GM18507 (cell line): ENCODE measurements at regions not wholly inside any gene's neighbourhood (a gene's known extent, or its start where the extent isn't known, plus 50 kb on each side); places are given as distances from the start of the nearest gene placed in this dataset.

Experiments used
- DNase-seq: peaks from one replicate; pipeline ENCODE4 v3.0.0; 2011; ENCODE audit warnings: low read depth; ENCODE audit not compliant: insufficient read length; ENCODE audit errors: extremely low spot score
- FAIRE-seq: peaks from 2 replicates; lab custom pipeline; 2011; peaks lifted over from hg19 to GRCh38; lab: Jason Lieb, UNC

- DNase-seq (no peak), FAIRE-seq (no peak)
Observed at GRCh38 chr3:127366383-127366782, 78.5 kb upstream of the PRR20G start.

DNA sequence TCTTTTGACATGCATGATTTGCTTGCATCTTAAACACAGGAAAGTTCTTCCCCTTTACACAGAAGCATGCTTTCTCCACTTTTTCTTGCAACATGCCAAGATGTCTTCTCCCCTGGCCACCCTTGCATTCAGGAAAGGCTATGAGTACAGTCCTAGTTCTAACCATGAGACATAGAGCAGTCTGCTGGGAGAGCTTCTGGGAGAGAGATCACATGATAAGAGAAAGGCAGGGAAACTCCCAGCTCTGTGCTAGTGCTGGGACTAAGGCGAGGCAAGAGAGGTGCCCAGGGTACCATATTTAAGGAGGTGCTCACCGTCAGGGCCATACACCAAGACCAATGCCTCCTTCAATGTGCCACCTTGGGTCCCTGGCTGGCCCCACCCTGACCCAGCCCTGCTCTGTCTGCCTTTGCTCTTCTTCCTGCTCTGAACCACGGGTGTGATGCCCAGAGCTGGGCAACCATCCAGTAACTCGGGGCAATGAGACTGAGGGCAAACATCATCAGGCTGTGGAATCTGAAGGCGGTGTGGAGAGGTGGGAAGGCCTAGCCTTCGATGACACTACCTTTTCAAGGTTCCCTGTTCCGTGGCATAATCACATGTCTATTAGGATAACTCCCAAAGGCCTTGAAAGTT is 77.4 kb upstream of the PRR20G start:
- no peak for DNase-seq
- FAIRE-seq, result no peak

GRCh38 chr3:127363891-127364290 is 76.0 kb upstream of the PRR20G start:
- no peak for DNase-seq
- FAIRE-seq, result no peak

GRCh38 chr3:127363171-127363570 is 75.3 kb upstream of the PRR20G start:
- FAIRE-seq, result no peak
- DNase-seq, result no peak

- no peak for FAIRE-seq
- DNase-seq, result no peak
Observed at GRCh38 chr3:127360647-127361046, 72.8 kb upstream of the PRR20G start.

DNA sequence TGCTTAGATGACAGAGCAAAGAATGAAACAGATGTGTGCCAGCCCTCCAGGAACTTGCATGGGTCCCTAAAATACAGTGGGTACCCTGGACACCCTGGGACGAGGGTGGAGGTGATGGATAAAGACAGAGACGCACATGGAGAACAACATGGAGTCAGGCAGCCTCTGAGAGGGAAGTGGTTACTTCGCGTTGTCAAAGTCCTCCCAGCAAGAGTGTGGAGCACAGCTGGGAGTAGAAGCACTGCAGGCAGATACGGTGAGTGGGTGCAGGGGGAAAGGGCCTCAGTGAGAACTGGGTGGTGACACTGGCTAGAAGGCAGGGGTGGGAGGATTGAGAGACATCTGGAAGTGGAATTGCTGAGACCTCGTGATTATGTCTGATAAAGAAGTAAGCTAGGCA is 70.8 kb upstream of the PRR20G start:
- DNase-seq, result no peak
- FAIRE-seq, result no peak

DNA sequence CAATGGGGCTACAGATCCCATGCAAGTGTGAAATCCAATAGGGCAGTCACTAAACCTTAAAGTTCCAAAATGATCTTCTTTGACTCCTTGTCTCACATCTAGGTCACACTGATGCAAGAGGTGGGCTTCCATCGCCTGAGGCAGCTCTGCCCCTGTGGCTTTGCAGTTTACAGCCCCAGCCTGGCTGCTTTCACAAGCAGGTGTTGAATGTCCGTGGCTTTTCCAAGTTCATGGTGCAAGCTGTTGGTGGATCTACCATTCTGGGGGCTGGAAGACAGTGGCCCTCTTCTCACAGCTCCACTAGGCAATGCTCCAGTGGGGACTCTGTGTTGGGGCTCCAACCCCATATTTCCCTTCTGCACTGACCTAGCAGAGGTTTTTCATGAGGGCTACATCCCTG is 68.5 kb upstream of the PRR20G start:
- DNase-seq (no peak), FAIRE-seq (no peak)

DNA sequence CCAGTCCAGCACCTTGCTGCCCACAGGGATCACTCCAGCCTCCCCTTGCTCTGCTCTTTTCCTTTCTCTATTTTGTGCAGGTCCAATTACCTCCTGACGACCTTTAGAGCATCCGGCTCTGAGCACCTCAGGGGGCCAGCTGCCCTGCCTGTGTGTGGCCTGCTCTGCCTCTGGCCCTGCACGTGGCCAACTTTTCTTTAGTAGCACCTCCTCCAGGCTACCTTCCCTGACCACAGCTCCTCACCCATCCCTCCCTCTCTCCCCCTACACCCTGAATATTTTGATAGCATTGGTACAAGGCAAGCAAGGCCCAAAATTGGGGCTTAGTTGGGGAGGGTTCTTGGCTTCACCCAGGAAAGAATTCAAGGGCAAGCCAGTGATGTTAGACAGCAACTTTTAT is 66.9 kb upstream of the PRR20G start:
- DNase-seq (no peak), FAIRE-seq (no peak)

DNA sequence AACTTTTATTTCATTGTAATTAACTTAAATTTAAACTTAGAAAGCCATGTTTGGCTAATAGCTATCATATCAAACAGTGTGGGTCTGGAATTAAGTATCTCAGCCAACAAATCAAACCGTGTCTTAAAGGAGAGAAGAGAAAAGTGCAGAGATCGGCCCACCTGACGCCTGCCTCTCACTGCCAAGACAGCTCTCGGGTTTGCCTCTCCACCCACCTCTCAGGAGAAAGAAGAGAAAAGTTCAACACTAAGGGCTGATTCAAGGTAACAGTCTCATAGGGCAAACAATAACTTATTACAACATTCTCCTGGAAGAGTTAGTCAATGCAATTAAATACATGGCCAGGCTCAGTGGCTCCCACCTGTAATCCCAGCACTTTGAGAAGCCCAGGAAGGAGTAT is 64.8 kb upstream of the PRR20G start:
- no peak for FAIRE-seq
- no peak for DNase-seq

GRCh38 chr3:127351775-127352350 is 64.0 kb upstream of the PRR20G start:
- FAIRE-seq, result no peak
- DNase-seq, result no peak

GRCh38 chr3:127351321-127351720 is 63.5 kb upstream of the PRR20G start:
- FAIRE-seq (no peak), DNase-seq (no peak)

DNA sequence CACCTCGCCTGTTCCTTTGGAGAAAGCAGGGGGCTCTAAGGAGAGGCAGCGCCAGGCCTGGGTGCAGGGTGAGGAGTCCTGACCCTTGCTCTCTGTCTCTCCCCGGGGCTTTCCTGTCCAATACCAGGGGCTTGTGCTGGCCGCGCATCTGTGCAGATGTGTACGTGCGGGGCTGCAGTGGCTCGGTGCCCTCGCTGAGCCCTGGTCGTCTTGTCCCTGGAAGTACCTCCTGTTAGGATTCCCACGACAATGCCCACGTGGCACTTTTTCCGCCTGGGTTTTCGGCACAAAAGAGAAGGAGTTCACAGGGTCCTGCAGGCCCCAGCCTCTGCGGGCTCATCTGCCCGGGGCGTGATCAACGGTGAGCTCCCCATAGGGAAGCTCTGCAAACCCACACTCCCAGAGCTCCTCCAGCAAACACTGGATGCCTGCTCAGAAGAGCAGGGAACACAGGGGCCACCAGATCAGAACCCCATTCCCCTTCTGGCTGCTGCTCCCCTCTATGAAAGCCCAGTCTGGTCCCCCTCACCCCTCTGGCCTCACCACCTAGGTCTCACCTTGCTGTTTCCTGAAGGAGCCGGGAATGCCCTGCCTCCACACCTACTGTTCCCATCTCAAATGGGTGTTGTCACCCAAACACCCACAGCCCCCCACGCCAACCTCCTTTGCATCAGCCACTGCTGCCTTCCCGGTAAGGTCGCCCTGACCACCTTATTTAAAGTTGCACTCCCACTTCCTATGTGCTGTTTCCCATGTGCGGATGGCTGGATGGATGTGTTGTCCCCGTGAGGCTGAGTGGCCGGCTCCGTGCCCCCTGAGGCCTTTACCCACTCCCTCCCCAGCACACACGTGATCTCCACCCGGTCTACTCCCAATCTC is 62.6 kb upstream of the PRR20G start:
- no peak for FAIRE-seq
- DNase-seq, result no peak

DNA sequence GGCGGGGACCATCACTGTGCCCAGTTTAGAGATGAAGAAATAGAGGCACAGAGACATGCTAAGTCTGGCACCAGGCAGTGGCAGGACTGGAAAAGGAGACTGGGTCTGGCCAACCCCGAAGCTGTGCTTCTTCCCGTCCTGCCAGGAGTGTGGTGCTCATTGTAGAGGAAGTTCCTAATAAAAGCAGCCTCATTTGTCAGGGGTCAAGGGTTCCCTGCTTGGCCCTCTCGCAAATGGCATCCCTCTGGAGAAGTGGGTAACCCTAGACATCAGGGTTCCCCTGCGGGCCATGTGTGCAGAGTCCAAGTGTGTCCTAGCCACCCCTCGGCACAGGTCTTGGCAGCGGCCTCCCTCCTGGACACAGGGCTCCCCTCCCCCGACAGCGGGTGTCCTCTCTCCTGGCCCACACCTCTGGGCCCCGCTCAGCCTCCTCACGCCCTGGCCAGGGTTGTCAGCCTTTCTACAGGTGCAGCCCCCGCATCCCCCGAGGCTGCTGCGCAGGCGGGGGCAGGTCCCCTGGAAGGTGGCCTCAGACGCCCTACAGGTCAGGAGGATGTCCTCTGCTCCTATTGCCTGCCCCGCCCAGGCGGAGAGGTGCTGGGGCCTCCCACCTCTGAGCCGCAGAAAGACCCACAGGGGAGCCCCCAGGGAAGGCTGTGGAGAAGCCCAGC is 61.8 kb upstream of the PRR20G start:
- DNase-seq, result no peak
- no peak for FAIRE-seq

- no peak for FAIRE-seq
- no peak for DNase-seq
Observed at GRCh38 chr3:127342735-127343134, 54.9 kb upstream of the PRR20G start.

GRCh38 chr3:127339928-127340861 is 52.3 kb upstream of the PRR20G start:
- FAIRE-seq, result no peak

GRCh38 chr3:127339016-127339415 is 51.2 kb upstream of the PRR20G start:
- DNase-seq (no peak), FAIRE-seq (no peak)

More at GRCh38 chr3:127339928-127340861, 52.3 kb upstream of the PRR20G start:
- DNase-seq, result no peak

DNA sequence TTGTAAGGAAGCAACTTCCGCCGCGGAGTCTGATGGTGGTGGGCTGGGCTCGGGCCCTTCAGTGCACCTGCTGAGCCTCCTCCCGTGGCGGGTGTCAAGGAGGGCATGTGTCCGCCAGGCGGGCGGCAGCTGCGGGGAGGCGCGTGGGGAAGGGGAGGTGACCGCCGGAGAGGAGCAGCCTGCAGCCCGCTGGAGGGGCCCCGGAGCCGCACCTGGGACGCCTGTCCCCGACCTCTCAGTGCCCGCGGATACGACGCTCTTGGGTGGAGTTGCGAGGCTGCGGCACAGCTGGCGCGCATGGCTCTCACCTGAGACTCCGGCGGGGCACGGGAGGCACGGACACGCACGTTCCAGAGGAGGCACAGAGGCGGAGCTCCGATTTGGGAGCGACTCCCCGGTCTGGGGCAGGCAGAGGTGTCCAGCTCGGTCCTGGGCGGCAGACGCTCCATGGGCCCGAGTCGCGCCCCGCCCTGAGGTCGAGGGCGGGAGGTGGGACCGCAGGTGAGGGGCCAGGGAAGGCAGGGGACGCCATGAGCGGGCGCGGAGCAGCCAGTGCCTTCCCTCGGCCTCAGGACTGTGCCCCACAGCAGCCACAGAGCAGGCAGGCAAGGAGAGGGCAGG is 50.2 kb upstream of the PRR20G start:
- FAIRE-seq, result no peak
- no peak for DNase-seq
